ENCODE measurements at regions not wholly inside any gene's neighbourhood (a gene's known extent, or its start where the extent isn't known, plus 50 kb on each side); places are given as distances from the start of the nearest gene placed in this dataset.

DNA sequence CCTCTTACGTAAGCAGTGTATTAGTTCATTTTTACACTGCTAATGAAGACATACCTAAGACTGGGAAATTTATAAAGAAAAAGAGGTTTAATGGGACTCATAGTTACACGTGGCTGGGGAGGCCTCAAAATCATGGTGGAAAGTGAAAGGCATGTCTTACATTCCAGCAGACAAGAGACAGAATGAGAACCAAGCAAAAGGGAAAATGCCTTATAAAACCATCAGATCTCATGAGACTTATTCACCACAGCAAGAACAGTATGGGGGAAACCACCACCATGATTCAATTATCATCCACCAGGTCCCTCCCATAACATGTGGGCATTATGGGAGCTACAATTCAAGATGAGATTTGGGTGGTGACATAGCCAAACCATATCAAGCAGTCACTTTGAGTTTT lies 126.3 kb upstream of the CXCL12 start:
- Mint-ChIP-seq H3K4me1 (ENCODE audit: low read depth, unreplicated experiment) (peaks cover 2% of the 10 kb centered on the region), H3K27ac (ENCODE audit: unreplicated experiment) (no peak overlapping the region), H3K9me3 (ENCODE audit: unreplicated experiment) (peaks cover 5% of the 10 kb centered on the region), H3K36me3 (ENCODE audit: unreplicated experiment) (no peaks in the 10 kb centered on the region), H3K27me3 (ENCODE audit: unreplicated experiment) (peaks cover 7% of the 10 kb centered on the region), H3K4me3 (ENCODE audit: unreplicated experiment) (no peak overlapping the region)
- TF ChIP-seq, protein P1, sequence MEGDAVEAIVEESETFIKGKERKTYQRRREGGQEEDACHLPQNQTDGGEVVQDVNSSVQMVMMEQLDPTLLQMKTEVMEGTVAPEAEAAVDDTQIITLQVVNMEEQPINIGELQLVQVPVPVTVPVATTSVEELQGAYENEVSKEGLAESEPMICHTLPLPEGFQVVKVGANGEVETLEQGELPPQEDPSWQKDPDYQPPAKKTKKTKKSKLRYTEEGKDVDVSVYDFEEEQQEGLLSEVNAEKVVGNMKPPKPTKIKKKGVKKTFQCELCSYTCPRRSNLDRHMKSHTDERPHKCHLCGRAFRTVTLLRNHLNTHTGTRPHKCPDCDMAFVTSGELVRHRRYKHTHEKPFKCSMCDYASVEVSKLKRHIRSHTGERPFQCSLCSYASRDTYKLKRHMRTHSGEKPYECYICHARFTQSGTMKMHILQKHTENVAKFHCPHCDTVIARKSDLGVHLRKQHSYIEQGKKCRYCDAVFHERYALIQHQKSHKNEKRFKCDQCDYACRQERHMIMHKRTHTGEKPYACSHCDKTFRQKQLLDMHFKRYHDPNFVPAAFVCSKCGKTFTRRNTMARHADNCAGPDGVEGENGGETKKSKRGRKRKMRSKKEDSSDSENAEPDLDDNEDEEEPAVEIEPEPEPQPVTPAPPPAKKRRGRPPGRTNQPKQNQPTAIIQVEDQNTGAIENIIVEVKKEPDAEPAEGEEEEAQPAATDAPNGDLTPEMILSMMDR (IDR thresholded peaks at IDR 0.05; ENCODE audit: partially characterized antibody, unreplicated experiment): no peak
- no peak for DNase-seq

DNA sequence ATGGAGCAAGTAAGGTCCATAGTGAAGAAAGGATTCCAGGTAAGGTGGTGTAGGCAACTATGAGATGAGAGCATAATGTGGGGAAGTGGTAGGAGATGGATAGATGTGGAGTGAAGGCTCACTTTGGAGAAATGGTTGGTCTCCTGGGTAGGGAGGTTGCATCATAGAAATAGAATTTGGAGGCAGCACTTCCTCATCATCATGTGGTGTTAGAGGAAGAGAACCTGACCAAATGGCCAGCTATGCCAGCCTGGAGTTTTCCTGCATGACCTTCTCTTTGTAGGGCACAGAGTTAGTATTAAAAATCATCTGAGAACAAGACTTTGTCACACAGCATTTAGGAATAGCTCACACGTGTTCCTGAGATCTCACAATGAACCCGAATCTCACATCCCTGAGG lies 126.7 kb upstream of the CXCL12 start:
- H3K36me3 Mint-ChIP-seq (ENCODE audit: unreplicated experiment): no peaks in the 10 kb centered on the region
- peaks cover 3% of the 10 kb centered on the region for H3K4me1 Mint-ChIP-seq (ENCODE audit: low read depth, unreplicated experiment)
- peaks cover 7% of the 10 kb centered on the region for H3K27me3 Mint-ChIP-seq (ENCODE audit: unreplicated experiment)
- no peak overlapping the region for H3K4me3 Mint-ChIP-seq (ENCODE audit: unreplicated experiment)
- peaks cover 5% of the 10 kb centered on the region for H3K9me3 Mint-ChIP-seq (ENCODE audit: unreplicated experiment)
- TF ChIP-seq, protein P1 (IDR thresholded peaks at IDR 0.05; ENCODE audit: partially characterized antibody, unreplicated experiment): no peak
- DNase-seq: no peak
- H3K27ac Mint-ChIP-seq (ENCODE audit: unreplicated experiment): no peak overlapping the region

DNA sequence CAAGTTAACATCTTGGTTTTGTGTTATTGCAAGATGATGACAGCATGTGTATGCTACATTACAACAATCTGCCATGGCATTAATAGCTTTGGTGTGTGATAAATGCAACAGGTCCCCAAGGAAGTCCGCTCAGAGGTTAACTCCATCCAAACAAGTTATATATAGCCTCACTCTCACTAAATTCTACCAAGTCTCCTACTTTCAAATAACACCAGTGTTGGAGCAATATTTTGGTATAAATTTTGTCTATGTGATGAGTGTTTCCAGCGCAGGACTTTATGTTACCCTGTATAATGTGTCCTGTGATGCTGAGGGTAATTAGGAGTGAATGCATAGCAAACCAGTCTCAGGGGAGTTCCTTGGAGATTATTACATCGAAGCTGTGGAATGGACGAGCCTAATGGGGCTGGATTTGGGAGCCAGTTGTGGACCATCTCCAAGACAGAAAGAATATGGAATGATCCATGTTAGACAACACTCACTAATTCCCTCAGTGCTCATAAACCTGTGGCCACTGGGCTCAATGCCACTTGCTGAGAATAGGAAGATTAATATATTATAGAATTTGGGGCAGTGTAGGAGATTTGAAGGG lies 127.6 kb upstream of the CXCL12 start:
- peaks cover 4% of the 10 kb centered on the region for H3K9me3 Mint-ChIP-seq (ENCODE audit: unreplicated experiment)
- peaks cover 6% of the 10 kb centered on the region for H3K27me3 Mint-ChIP-seq (ENCODE audit: unreplicated experiment)
- no peak overlapping the region for H3K4me3 Mint-ChIP-seq (ENCODE audit: unreplicated experiment)
- no peaks in the 10 kb centered on the region for H3K36me3 Mint-ChIP-seq (ENCODE audit: unreplicated experiment)
- no peak overlapping the region for H3K27ac Mint-ChIP-seq (ENCODE audit: unreplicated experiment)
- DNase-seq: no peak
- H3K4me1 Mint-ChIP-seq (ENCODE audit: low read depth, unreplicated experiment): peaks cover 3% of the 10 kb centered on the region
- TF ChIP-seq, protein P1 (IDR thresholded peaks at IDR 0.05; ENCODE audit: partially characterized antibody, unreplicated experiment): no peak

DNA sequence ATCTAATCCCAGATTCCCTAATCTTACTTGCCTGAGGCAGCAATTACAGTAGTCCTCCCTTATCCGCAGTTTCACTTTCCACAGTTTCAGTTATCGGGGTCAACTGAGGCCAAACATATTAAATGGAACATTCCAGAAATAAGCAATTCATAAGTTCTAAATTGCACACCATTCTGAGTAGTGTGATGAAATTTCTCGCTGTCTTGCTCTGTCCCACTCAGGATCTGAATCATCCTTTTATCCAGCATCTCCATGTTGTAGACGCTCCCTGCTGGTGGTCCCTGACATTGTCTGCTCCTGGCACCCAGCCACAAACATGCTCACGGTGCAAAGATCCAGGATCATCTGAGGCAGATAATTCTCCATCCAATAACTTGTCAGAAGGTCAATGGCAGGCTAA lies 128.7 kb upstream of the CXCL12 start:
- Mint-ChIP-seq H3K27me3 (ENCODE audit: unreplicated experiment) (peaks cover 6% of the 10 kb centered on the region), H3K27ac (ENCODE audit: unreplicated experiment) (no peak overlapping the region), H3K4me3 (ENCODE audit: unreplicated experiment) (no peak overlapping the region), H3K36me3 (ENCODE audit: unreplicated experiment) (no peaks in the 10 kb centered on the region), H3K9me3 (ENCODE audit: unreplicated experiment) (peaks cover 4% of the 10 kb centered on the region), H3K4me1 (ENCODE audit: low read depth, unreplicated experiment) (peaks cover 3% of the 10 kb centered on the region)
- no peak for DNase-seq
- TF ChIP-seq, protein P1 (IDR thresholded peaks at IDR 0.05; ENCODE audit: partially characterized antibody, unreplicated experiment): no peak

DNA sequence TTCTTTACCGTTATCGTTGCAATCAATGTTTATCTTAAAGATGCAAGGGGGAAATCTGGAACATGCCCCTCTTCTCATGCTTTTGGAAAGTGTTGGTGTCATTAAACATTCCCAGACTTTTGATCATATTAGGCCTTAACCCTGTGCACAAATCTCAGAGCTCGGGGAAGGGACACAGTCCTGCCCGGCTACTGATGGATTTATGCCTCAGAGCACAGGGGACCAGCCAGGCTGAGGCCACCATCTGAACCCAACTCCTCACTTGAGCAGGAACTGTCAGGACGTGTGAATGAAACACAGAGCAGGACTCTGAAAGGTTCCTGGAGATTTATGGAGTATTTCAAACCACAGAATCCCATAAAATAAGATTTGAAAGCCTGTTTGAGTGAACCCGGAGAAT lies 132.0 kb upstream of the CXCL12 start:
- TF ChIP-seq, protein P1 (IDR thresholded peaks at IDR 0.05; ENCODE audit: partially characterized antibody, unreplicated experiment): no peak
- Mint-ChIP-seq H3K36me3 (ENCODE audit: unreplicated experiment) (no peaks in the 10 kb centered on the region), H3K4me3 (ENCODE audit: unreplicated experiment) (no peak overlapping the region), H3K4me1 (ENCODE audit: low read depth, unreplicated experiment) (peaks cover 3% of the 10 kb centered on the region), H3K27me3 (ENCODE audit: unreplicated experiment) (peaks cover 6% of the 10 kb centered on the region), H3K9me3 (ENCODE audit: unreplicated experiment) (peaks cover 6% of the 10 kb centered on the region), H3K27ac (ENCODE audit: unreplicated experiment) (no peak overlapping the region)
- no peak for DNase-seq

Measured in glutamatergic neuron (in vitro differentiated cells).